ENCODE measurements at regions not wholly inside any gene's neighbourhood (a gene's known extent, or its start where the extent isn't known, plus 50 kb on each side); places are given as distances from the start of the nearest gene placed in this dataset.

DNA sequence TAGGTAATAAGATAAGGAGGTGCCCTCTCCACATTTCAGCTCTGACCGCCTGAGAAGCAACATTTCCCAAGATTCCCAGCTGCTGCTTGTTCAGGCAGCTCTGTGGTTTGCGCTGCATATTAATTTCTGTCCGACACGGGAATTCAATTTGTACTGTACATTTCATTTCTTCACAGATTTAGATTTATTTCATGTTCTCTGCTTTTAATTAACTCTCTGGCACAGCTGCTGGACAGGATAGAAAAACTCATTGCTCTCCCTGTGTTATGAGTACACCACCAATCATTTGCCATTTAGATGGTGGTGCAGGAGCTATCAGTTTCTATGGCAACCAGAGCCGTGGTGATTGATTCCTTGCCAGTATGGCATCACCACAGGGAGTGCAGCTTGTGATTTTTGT, 558.5 kb downstream of the DMRTA1 start:
- DNase-seq (ENCODE audit: extremely low read depth, low read depth), result no peak
- no peak for TF ChIP-seq CTCF (IDR thresholded peaks at IDR 0.05; ENCODE audit: low read depth, low read length)

GRCh38 chr9:23006127-23006526, 559.5 kb downstream of the DMRTA1 start:
- no peak for DNase-seq (ENCODE audit: extremely low read depth, low read depth)
- TF ChIP-seq CTCF (IDR thresholded peaks at IDR 0.05; ENCODE audit: low read depth, low read length), result no peak

- DNase-seq (ENCODE audit: extremely low read depth, low read depth), result no peak
- no peak for TF ChIP-seq CTCF (IDR thresholded peaks at IDR 0.05; ENCODE audit: low read depth, low read length)
Measured at GRCh38 chr9:23011669-23012068, 565.0 kb downstream of the DMRTA1 start.

- TF ChIP-seq CTCF (IDR thresholded peaks at IDR 0.05; ENCODE audit: low read depth, low read length), result no peak
- no peak for DNase-seq (ENCODE audit: extremely low read depth, low read depth)
Measured at GRCh38 chr9:23015557-23015956, 568.9 kb downstream of the DMRTA1 start.

DNA sequence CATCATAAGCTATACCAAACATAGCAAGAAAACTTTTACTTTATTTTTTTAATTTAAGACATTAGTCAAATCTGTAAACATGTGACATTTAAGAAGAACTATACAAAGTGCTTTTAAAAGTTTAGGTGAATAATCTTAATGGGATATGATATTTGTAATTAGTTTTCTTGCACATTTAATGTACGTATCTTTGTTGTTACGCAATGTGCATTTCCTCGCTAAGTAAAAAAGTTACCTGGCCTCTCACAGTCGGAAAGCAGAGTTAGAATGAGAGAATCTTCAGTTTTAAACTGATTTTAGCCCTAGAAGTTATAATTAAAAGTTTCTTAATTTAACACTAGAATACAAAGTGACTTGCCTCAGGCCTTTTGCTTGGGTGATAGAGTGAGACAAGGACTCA, 589.8 kb downstream of the DMRTA1 start:
- TF ChIP-seq CTCF (IDR thresholded peaks at IDR 0.05; ENCODE audit: low read depth, low read length), result no peak
- DNase-seq (ENCODE audit: extremely low read depth, low read depth), result no peak

- DNase-seq (ENCODE audit: extremely low read depth, low read depth), result no peak
- TF ChIP-seq CTCF (IDR thresholded peaks at IDR 0.05; ENCODE audit: low read depth, low read length), result no peak
Measured at GRCh38 chr9:23039402-23039801, 592.8 kb downstream of the DMRTA1 start.

DNA sequence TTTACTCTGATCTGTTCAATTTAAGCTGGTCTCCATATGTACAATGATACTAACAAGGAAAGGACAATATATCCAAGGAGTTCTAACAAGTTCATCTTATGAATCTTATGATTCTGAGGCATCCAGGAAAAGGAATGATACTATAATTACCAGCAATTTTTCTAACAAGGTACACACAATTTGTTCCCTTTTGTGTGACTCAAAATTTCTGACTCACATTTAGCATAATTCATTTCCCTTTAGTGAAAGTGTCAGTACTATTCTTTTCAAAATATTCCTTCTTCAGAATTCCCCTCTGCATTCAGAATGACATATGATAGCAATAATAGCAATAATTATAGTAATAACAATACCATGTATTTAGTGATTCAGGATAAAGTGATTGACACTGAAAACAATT, 594.8 kb downstream of the DMRTA1 start:
- no peak for TF ChIP-seq CTCF (IDR thresholded peaks at IDR 0.05; ENCODE audit: low read depth, low read length)

More for the DNA sequence above, 594.8 kb downstream of the DMRTA1 start:
- DNase-seq (ENCODE audit: extremely low read depth, low read depth), result no peak
